Mesothelial cell of epicardium (in vitro differentiated cells): ENCODE measurements at regions not wholly inside any gene's neighbourhood (a gene's known extent, or its start where the extent isn't known, plus 50 kb on each side); places are given as distances from the start of the nearest gene placed in this dataset.
A peak's percentile ranks its signal among the peaks of the same experiment; 100 is the strongest.

Experiments
- DNase-seq, 2 experiments: peaks; one replicate each; pipeline ENCODE4 v3.0.0; 2021; ENCODE audit warnings: low spot score in 2 of 2; ENCODE audit not compliant: unreplicated experiment in 2 of 2
- H3K27ac Mint-ChIP-seq: 2 replicates; pipeline ENCODE4 v1.8.0; 2021; ENCODE audit warnings: mixed read lengths
- H3K27me3 Mint-ChIP-seq: 2 replicates; pipeline ENCODE4 v1.8.0; 2021; ENCODE audit warnings: low read depth, mixed read lengths
- H3K36me3 Mint-ChIP-seq: 2 replicates; pipeline ENCODE4 v1.8.0; 2021; ENCODE audit warnings: mixed read lengths
- H3K4me1 Mint-ChIP-seq: 2 replicates; pipeline ENCODE4 v1.8.0; 2021; ENCODE audit warnings: mixed read lengths
- H3K4me3 Mint-ChIP-seq: 2 replicates; pipeline ENCODE4 v1.8.0; 2021; ENCODE audit warnings: mild to moderate bottlenecking, moderate library complexity, mixed read lengths
- H3K9me3 Mint-ChIP-seq: 2 replicates; pipeline ENCODE4 v1.8.0; 2021; ENCODE audit warnings: mixed read lengths
- CTCF ChIP-seq: fragments of 200-600 bp; sonication (generic); IDR thresholded peaks from one replicate; pipeline ENCODE4 v1.5.0; 2021; ENCODE audit warnings: antibody characterized with exemption; ENCODE audit not compliant: unreplicated experiment

DNA sequence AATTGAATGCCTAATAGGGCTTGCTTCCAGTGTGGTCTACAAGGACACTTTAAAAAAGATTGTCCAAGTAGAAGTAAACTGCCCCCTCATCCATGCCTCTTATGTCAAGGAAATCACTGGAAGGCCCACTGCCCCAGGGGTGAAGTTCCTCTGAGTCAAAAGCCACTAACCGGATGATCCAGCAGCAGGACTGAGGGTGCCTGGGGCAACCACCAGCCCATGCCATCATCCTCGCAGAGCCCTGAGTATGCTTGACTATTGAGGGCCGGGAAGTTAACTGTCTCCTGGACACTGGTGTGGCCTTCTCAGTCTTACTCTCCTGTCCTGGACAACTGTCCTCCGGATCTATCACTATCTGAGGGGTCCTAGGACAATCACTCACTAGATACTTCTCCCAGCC is 411.5 kb downstream of the TENT5A start:
- Mint-ChIP-seq H3K27me3 (no peaks in the 10 kb centered on the region), H3K4me3 (no peak overlapping the region), H3K4me1 (no peaks in the 10 kb centered on the region), H3K27ac (no peak overlapping the region), H3K36me3 (no peaks in the 10 kb centered on the region), H3K9me3 (peaks cover 18% of the 10 kb centered on the region)
- no peak for TF ChIP-seq CTCF
- no peak for DNase-seq

DNA sequence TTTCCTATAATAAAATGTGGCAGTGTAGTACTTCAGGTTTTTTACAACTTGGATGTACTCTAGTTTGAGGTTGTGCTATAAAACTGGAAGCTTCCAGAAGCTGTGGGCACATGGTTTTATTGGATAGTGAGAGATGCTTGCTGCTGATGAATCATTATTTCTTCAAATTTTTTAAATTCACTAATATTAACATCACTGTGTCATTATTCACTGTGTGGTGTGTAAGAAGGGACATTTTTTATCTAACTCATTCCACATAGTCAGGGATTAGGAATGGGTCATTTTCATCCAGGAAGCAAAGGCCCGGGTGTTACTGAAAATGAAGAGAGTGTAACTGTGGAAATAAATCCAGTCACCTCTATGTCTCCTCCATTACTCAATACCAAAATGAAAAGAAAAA is 421.0 kb downstream of the TENT5A start:
- peaks cover 2% of the 10 kb centered on the region for H3K9me3 Mint-ChIP-seq
- no peaks in the 10 kb centered on the region for H3K4me1 Mint-ChIP-seq
- H3K4me3 Mint-ChIP-seq = no peak overlapping the region
- no peaks in the 10 kb centered on the region for H3K36me3 Mint-ChIP-seq
- no peak for TF ChIP-seq CTCF
- no peak overlapping the region for H3K27ac Mint-ChIP-seq
- H3K27me3 Mint-ChIP-seq = peaks cover 3% of the 10 kb centered on the region
- DNase-seq = no peak

- H3K27me3 Mint-ChIP-seq = peaks cover 3% of the 10 kb centered on the region
- DNase-seq = no peak
- no peaks in the 10 kb centered on the region for H3K9me3 Mint-ChIP-seq
- no peaks in the 10 kb centered on the region for H3K36me3 Mint-ChIP-seq
- no peaks in the 10 kb centered on the region for H3K4me1 Mint-ChIP-seq
- H3K4me3 Mint-ChIP-seq = no peak overlapping the region
- TF ChIP-seq CTCF = no peak
- no peak overlapping the region for H3K27ac Mint-ChIP-seq
These were observed 423.8 kb downstream of the TENT5A start for GRCh38 chr6:81328700-81329099.

GRCh38 chr6:81326881-81327561 is 425.5 kb downstream of the TENT5A start:
- no peak for TF ChIP-seq CTCF
- Mint-ChIP-seq H3K27ac (peak overlapping the region; percentile 26), H3K9me3 (no peaks in the 10 kb centered on the region), H3K4me1 (no peaks in the 10 kb centered on the region), H3K36me3 (no peaks in the 10 kb centered on the region), H3K27me3 (peaks cover 3% of the 10 kb centered on the region), H3K4me3 (no peak overlapping the region)
- no peak for DNase-seq

GRCh38 chr6:81309811-81310210 is 442.7 kb downstream of the TENT5A start:
- H3K27me3 Mint-ChIP-seq = no peaks in the 10 kb centered on the region
- peaks cover 2% of the 10 kb centered on the region for H3K36me3 Mint-ChIP-seq
- peaks cover under 1% of the 10 kb centered on the region for H3K4me1 Mint-ChIP-seq
- no peak for DNase-seq
- no peak overlapping the region for H3K27ac Mint-ChIP-seq
- TF ChIP-seq CTCF = no peak
- H3K4me3 Mint-ChIP-seq = no peak overlapping the region
- H3K9me3 Mint-ChIP-seq = peaks cover 14% of the 10 kb centered on the region
